K562 (cell line): ENCODE measurements at regions not wholly inside any gene's neighbourhood (a gene's known extent, or its start where the extent isn't known, plus 50 kb on each side); places are given as distances from the start of the nearest gene placed in this dataset.

Experiments used
- CTCF ChIP-seq, 3 experiments: IDR thresholded peaks in 2 of 3; conservative IDR thresholded peaks in 1 of 3; 2 replicates each; pipeline ENCODE4 v1.5.1; 2011 to 2012; ENCODE audit warnings: low read length in 3 of 3, mild to moderate bottlenecking in 3 of 3, control low read depth in 2 of 3, improper control_type of control experiment in 1 of 3, inconsistent platforms in 1 of 3, low read depth in 1 of 3, mixed read lengths in 1 of 3, moderate library complexity in 1 of 3; ENCODE audit not compliant: insufficient read depth in 2 of 3
- ZNF518B ChIP-seq: fragments of 250-450 bp; sonication (Bioruptor Pico); IDR thresholded peaks from 2 replicates; pipeline ENCODE4 v1.5.0; 2021; ENCODE audit warnings: mild to moderate bottlenecking, moderate library complexity

DNA sequence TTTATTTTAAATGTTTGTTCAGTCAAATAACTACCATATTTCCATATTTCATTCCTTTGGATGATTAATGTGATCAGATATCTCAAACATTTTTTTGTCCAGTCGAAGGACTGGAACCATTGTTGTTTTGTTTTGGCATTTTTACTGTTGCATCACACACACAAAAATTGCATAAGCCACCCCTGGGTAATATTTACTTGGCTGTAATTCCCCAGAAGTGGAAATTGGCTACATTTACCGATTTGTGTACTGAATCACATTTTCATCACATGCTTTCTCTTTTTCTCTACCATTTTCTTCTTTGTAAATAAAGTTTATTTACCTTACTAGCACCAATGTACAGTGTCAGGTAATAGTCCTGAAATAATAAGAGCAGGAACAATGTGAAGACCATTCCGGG lies 1729.7 kb upstream of the WWC1 start:
- TF ChIP-seq ZNF518B (CRISPR knock-in tag) (no peak), CTCF (IDR thresholded peaks at IDR 0.05 in 2 of 3, conservative IDR thresholded peaks at IDR 0.05 in 1 of 3; ENCODE audit: insufficient read depth in 2 of 3, low read depth in 1 of 3, low read length in 3 of 3) (no peak)
